SK-N-SH (cell line): ENCODE measurements at regions not wholly inside any gene's neighbourhood (a gene's known extent, or its start where the extent isn't known, plus 50 kb on each side); places are given as distances from the start of the nearest gene placed in this dataset.

Experiments
- CTCF ChIA-PET: fragments of 300-600, 350-600 bp; formaldehyde crosslinking; extraction: SDS; loops from one replicate; lab custom pipeline; 2021; lab: Yijun Ruan, JAX
- POLR2A ChIA-PET: fragments of 350-600 bp; sonication (Branson Sonifier 250); formaldehyde crosslinking; extraction: SDS; loops from one replicate; lab custom pipeline; 2020; ENCODE audit warnings: antibody characterized with exemption, inconsistent platforms; lab: Yijun Ruan, JAX
- DNase-seq: peaks from one replicate; pipeline ENCODE4 v3.0.0; 2012
- H2AFZ ChIP-seq: fragments of 200-600 bp; sonication (generic); 2 replicates; pipeline ENCODE4 v1.8.1; 2016; ENCODE audit warnings: antibody characterized with exemption, mild to moderate bottlenecking, low read depth
- H3F3A ChIP-seq: fragments of 200-600 bp; sonication (generic); replicated peaks from 2 replicates; pipeline ENCODE3; 2016; ENCODE audit warnings: antibody characterized with exemption, mild to moderate bottlenecking; ENCODE audit not compliant: insufficient read depth
- H3K27ac ChIP-seq, 2 experiments: fragments of 200-500 bp in 1 of 2; fragments of 200-600 bp in 1 of 2; sonication (Bioruptor generic) in 1 of 2; sonication (generic), shearing (Covaris generic) in 1 of 2; 2 replicates each; pipeline versions ENCODE4 v1.5.1 to v1.6.1; 2014 to 2016; ENCODE audit warnings: low read depth in 2 of 2, inconsistent platforms in 1 of 2, low read length in 1 of 2, mild to moderate bottlenecking in 1 of 2, mixed read lengths in 1 of 2
- H3K27me3 ChIP-seq: fragments of 200-600 bp; sonication (generic), shearing (Covaris generic); 2 replicates; pipeline ENCODE4 v1.6.1; 2016; ENCODE audit warnings: mixed run types; ENCODE audit not compliant: insufficient read depth
- H3K36me3 ChIP-seq, 2 experiments: fragments of 200-500 bp in 1 of 2; fragments of 200-600 bp in 1 of 2; sonication (Bioruptor generic) in 1 of 2; sonication (generic) in 1 of 2; replicated peaks in 1 of 2; 2 replicates each; pipeline versions ENCODE3 to v1.5.1; 2014 to 2016; ENCODE audit warnings: low read length in 1 of 2, mild to moderate bottlenecking in 1 of 2; ENCODE audit not compliant: insufficient read depth in 2 of 2, control insufficient read depth in 1 of 2
- H3K4me1 ChIP-seq, 2 experiments: fragments of 200-500 bp in 1 of 2; fragments of 200-600 bp in 1 of 2; sonication (Bioruptor generic) in 1 of 2; sonication (generic), shearing (Covaris generic) in 1 of 2; 2 replicates each; pipeline versions ENCODE4 v1.5.1 to v1.6.1; 2014 to 2016; ENCODE audit warnings: low read depth in 1 of 2, low read length in 1 of 2, mixed run types in 1 of 2; ENCODE audit not compliant: insufficient read depth in 2 of 2, control insufficient read depth in 1 of 2
- H3K4me2 ChIP-seq: fragments of 200-600 bp; sonication (generic), shearing (Covaris generic); 2 replicates; pipeline ENCODE4 v1.6.1; 2017; ENCODE audit warnings: mixed run types
- H3K4me3 ChIP-seq, 2 experiments: fragments of 200-500 bp in 1 of 2; fragments of 200-600 bp in 1 of 2; sonication (Bioruptor generic) in 1 of 2; sonication (generic), shearing (Covaris generic) in 1 of 2; 2 replicates each; pipeline versions ENCODE4 v1.5.1 to v1.8.1; 2014 to 2016; ENCODE audit warnings: low read depth in 2 of 2, inconsistent platforms in 1 of 2, low read length in 1 of 2, mild to moderate bottlenecking in 1 of 2, mixed read lengths in 1 of 2, moderate library complexity in 1 of 2
- H3K79me2 ChIP-seq: fragments of 200-600 bp; sonication (generic); 2 replicates; pipeline ENCODE4 v1.8.1; 2017; ENCODE audit warnings: mild to moderate bottlenecking; ENCODE audit not compliant: insufficient read depth
- H3K9ac ChIP-seq: fragments of 200-600 bp; sonication (generic); 2 replicates; pipeline ENCODE4 v1.6.1; 2017; ENCODE audit warnings: mixed run types
- H3K9me2 ChIP-seq: fragments of 200-600 bp; sonication (generic); 2 replicates; pipeline ENCODE4 v1.6.1; 2017; ENCODE audit warnings: mixed run types
- H3K9me3 ChIP-seq: fragments of 200-600 bp; sonication (generic); 2 replicates; pipeline ENCODE4 v1.6.1; 2017; ENCODE audit warnings: mixed run types, mild to moderate bottlenecking, moderate library complexity
- H4K20me1 ChIP-seq: fragments of 200-600 bp; sonication (generic); 2 replicates; pipeline ENCODE4 v1.6.1; 2017; ENCODE audit warnings: mild to moderate bottlenecking, mixed run types; ENCODE audit not compliant: insufficient read depth
- EP300 ChIP-seq, 2 experiments: IDR thresholded peaks; 2 replicates each; pipeline versions ENCODE4 v1.4.0 to v1.6.1; 2012; ENCODE audit warnings: borderline replicate concordance in 1 of 2, low read depth in 1 of 2, low read length in 1 of 2
- EZH2phosphoT487 ChIP-seq: fragments of 200-600 bp; sonication (generic); IDR thresholded peaks from 2 replicates; pipeline ENCODE4 v1.6.1; 2017; ENCODE audit warnings: low read depth, mixed run types, mild to moderate bottlenecking, antibody characterized with exemption, moderate library complexity, borderline replicate concordance
- FOXM1 ChIP-seq: IDR thresholded peaks from 2 replicates; pipeline ENCODE4 v1.4.0; 2012; ENCODE audit warnings: low read depth, mild to moderate bottlenecking
- GABPA ChIP-seq: IDR thresholded peaks from 2 replicates; pipeline ENCODE4 v1.4.0; 2012; ENCODE audit warnings: low read depth, mild to moderate bottlenecking
- GATA2 ChIP-seq: sonication (generic); formaldehyde crosslinking; IDR thresholded peaks from 2 replicates; pipeline ENCODE4 v1.5.0; 2020; ENCODE audit warnings: mild to moderate bottlenecking, missing genetic modification reagents
- JUND ChIP-seq: IDR thresholded peaks from 2 replicates; pipeline ENCODE4 v1.4.0; 2012
- MAX ChIP-seq: IDR thresholded peaks from 2 replicates; pipeline ENCODE4 v1.4.0; 2012; ENCODE audit warnings: low read depth
- MXI1 ChIP-seq: IDR thresholded peaks from 2 replicates; pipeline ENCODE4 v1.6.1; 2012; ENCODE audit warnings: mild to moderate bottlenecking, low read depth, low read length, improper control_type of control experiment
- NRF1 ChIP-seq: IDR thresholded peaks from 2 replicates; pipeline ENCODE4 v1.6.1; 2012; ENCODE audit warnings: low read depth, mild to moderate bottlenecking, low read length
- RCOR1 ChIP-seq: fragments of 150-350 bp; IDR thresholded peaks from 2 replicates; pipeline ENCODE4 v1.6.1; 2017; ENCODE audit warnings: antibody characterized with exemption, low read length
- RFX5 ChIP-seq: IDR thresholded peaks from 2 replicates; pipeline ENCODE4 v1.6.1; 2012; ENCODE audit warnings: mild to moderate bottlenecking, improper control_type of control experiment, low read length
- RXRA ChIP-seq: IDR thresholded peaks from 2 replicates; pipeline ENCODE4 v1.4.0; 2012; ENCODE audit warnings: low read depth, mild to moderate bottlenecking, borderline replicate concordance
- SIN3A ChIP-seq: IDR thresholded peaks from 2 replicates; pipeline ENCODE4 v1.6.1; 2012; ENCODE audit warnings: low read depth, mild to moderate bottlenecking, low read length, moderate library complexity, borderline replicate concordance
- SMC3 ChIP-seq: IDR thresholded peaks from 2 replicates; pipeline ENCODE4 v1.6.1; 2012; ENCODE audit warnings: low read depth, low read length, improper control_type of control experiment
- TCF12 ChIP-seq: IDR thresholded peaks from 2 replicates; pipeline ENCODE4 v1.4.0; 2012
- TEAD4 ChIP-seq: IDR thresholded peaks from 2 replicates; pipeline ENCODE4 v1.4.0; 2012; ENCODE audit warnings: mild to moderate bottlenecking, borderline replicate concordance; ENCODE audit not compliant: insufficient read depth
- USF2 ChIP-seq: fragments of 150-350 bp; IDR thresholded peaks from 2 replicates; pipeline ENCODE4 v1.6.1; 2017; ENCODE audit warnings: antibody characterized with exemption, low read length, low read depth, borderline replicate concordance
- YY1 ChIP-seq: IDR thresholded peaks from 2 replicates; pipeline ENCODE4 v1.4.0; 2012; ENCODE audit warnings: low read depth, mild to moderate bottlenecking
- WGBS: methylation state at CpG from one replicate; pipeline ENCODE4 v1.1.6; 2017; ENCODE audit warnings: low lambda C conversion rate; 5-methylcytosine and 5-hydroxymethylcytosine counted together

GRCh38 chr2:205850132-205850531, 167.8 kb downstream of the NRP2 start:
- 58% methylated on average over 5 of the region's 5 CpGs for WGBS

GRCh38 chr2:205849136-205849535, 166.8 kb downstream of the NRP2 start:
- no peak for TF ChIP-seq GATA2 (CRISPR knock-in tag)
- peaks cover 0 to 6% of the 10 kb centered on the region in 2 experiments; a peak in 2 of 4 replicates for H3K4me1 ChIP-seq
- ChIA-PET CTCF (interaction anchor here (1.0 to 1.1 kb wide), 3 partner anchors 10 to 99 kb away, joined by 3 read pairs; no protein-coding TSS in a partner anchor), POLR2A (interaction anchor here (0.7 kb wide), 1 partner anchor 1776 kb away, joined by 6 read pairs; the partner anchor contains the start of gene METTL21A)
- no peak overlapping the region for H3K27ac ChIP-seq
- H3K79me2 ChIP-seq, result no peaks in the 10 kb centered on the region
- 45% methylated on average over 5 of the region's 5 CpGs for WGBS
- no peak overlapping the region for H3K4me3 ChIP-seq
- H2AFZ ChIP-seq, result no peak overlapping the region
- no peak overlapping the region for H3K4me2 ChIP-seq
- no peak for DNase-seq
- H3K27me3 ChIP-seq, result no peaks in the 10 kb centered on the region
- no peak overlapping the region for H3K9ac ChIP-seq
- no peaks in the 10 kb centered on the region for H3K36me3 ChIP-seq
- H3K9me3 ChIP-seq, result no peaks in the 10 kb centered on the region
- H3K9me2 ChIP-seq, result no peaks in the 10 kb centered on the region
- H4K20me1 ChIP-seq, result no peaks in the 10 kb centered on the region
- H3F3A ChIP-seq, result no peaks in the 10 kb centered on the region

More at GRCh38 chr2:205850132-205850531, 167.8 kb downstream of the NRP2 start:
- Histone ChIP-seq H2AFZ (no peak overlapping the region), H3F3A (no peaks in the 10 kb centered on the region), H3K9ac (no peak overlapping the region), H3K27ac (no peak overlapping the region), H3K27me3 (no peaks in the 10 kb centered on the region), H3K36me3 (no peaks in the 10 kb centered on the region), H3K9me3 (no peaks in the 10 kb centered on the region), H3K4me2 (no peak overlapping the region), H3K4me3 (no peak overlapping the region), H3K4me1 (peaks cover 0 to 6% of the 10 kb centered on the region in 2 experiments; a peak in 2 of 4 replicates), H4K20me1 (no peaks in the 10 kb centered on the region), H3K79me2 (no peaks in the 10 kb centered on the region), H3K9me2 (no peaks in the 10 kb centered on the region)
- ChIA-PET POLR2A (interaction anchor here (0.7 kb wide), 1 partner anchor 1775 kb away, joined by 6 read pairs; the partner anchor contains the start of gene METTL21A), CTCF (interaction anchor here (0.6 to 1.1 kb wide), 3 partner anchors 76 to 157 kb away, joined by 3 to 4 read pairs (median 3); no protein-coding TSS in a partner anchor)
- DNase-seq, result no peak
- TF ChIP-seq GATA2 (CRISPR knock-in tag), result no peak
- no peak for TF ChIP-seq SIN3A
- TF ChIP-seq SMC3, result no peak
- no peak for TF ChIP-seq TCF12
- TF ChIP-seq YY1, result no peak
- no peak for TF ChIP-seq JUND
- no peak for TF ChIP-seq GABPA
- no peak for TF ChIP-seq EZH2phosphoT487
- TF ChIP-seq RXRA, result no peak
- TF ChIP-seq MAX, result no peak
- TF ChIP-seq MXI1, result no peak
- TF ChIP-seq USF2, result no peak
- TF ChIP-seq NRF1, result no peak
- TF ChIP-seq EP300 (IDR thresholded peaks at IDR 0.05; ENCODE audit: borderline replicate concordance in 1 of 2, low read depth in 1 of 2, low read length in 1 of 2), result no peak
- TF ChIP-seq RFX5, result no peak
- no peak for TF ChIP-seq RCOR1
- TF ChIP-seq FOXM1, result no peak
- TF ChIP-seq TEAD4, result no peak
